Right lobe of liver (tissue), 4 donors: ENCODE measurements at regions not wholly inside any gene's neighbourhood (a gene's known extent, or its start where the extent isn't known, plus 50 kb on each side); places are given as distances from the start of the nearest gene placed in this dataset.
"Not testable (repeated sequence)": the region's sequence is repeated elsewhere in the genome, so short reads cannot be mapped to it uniquely, and the experiment has no call there.

Experiments used
- CTCF ChIP-seq, 4 donors: fragments of 200-600 bp in 3 of 4; fragments of 450-650 bp in 1 of 4; IDR thresholded peaks; one replicate each; pipeline versions ENCODE4 v1.5.1 to v1.8.0; 2016 to 2022; ENCODE audit warnings: antibody characterized with exemption in 4 of 4, mild to moderate bottlenecking in 2 of 4
- POLR2A ChIP-seq: fragments of 450-650 bp; IDR thresholded peaks from one replicate; pipeline ENCODE4 v1.6.1; 2017; ENCODE audit warnings: antibody characterized with exemption, mild to moderate bottlenecking
- donor health status: DM: no; HTN: no; CAD: no.
- donor health status: DM: no; HTN: no; CAD: no.
- donor health status: DM: no; HTN: yes; CAD: no.

- not testable (repeated sequence) for TF ChIP-seq POLR2A; CTCF (IDR thresholded peaks at IDR 0.05)
Observed at GRCh38 chr3:88303331-88303904, 153.7 kb downstream of the C3orf38 start.
